ENCODE measurements at regions not wholly inside any gene's neighbourhood (a gene's known extent, or its start where the extent isn't known, plus 50 kb on each side); places are given as distances from the start of the nearest gene placed in this dataset.

- TF ChIP-seq CHD1 (IDR thresholded peaks at IDR 0.05; ENCODE audit: low read depth, low read length) (no peak), SIRT6 (IDR thresholded peaks at IDR 0.05; ENCODE audit: low read length) (no peak), CTBP2 (IDR thresholded peaks at IDR 0.05; ENCODE audit: borderline replicate concordance, insufficient read depth, insufficient read length, low read length) (no peak)
These were observed 446.0 kb downstream of the XIRP2 start (continued) for GRCh38 chr2:167334146-167334742.
